Stomach smooth muscle (tissue), 2 donors: ENCODE measurements at regions not wholly inside any gene's neighbourhood (a gene's known extent, or its start where the extent isn't known, plus 50 kb on each side); places are given as distances from the start of the nearest gene placed in this dataset.
"Not testable (repeated sequence)": the region's sequence is repeated elsewhere in the genome, so short reads cannot be mapped to it uniquely, and the experiment has no call there.

Source experiments
- H3K27ac ChIP-seq: one replicate; pipeline ENCODE4 v1.7.0; 2013; ENCODE audit warnings: mild to moderate bottlenecking, low read length, inconsistent platforms
- H3K27me3 ChIP-seq, 2 donors: one replicate each; pipeline ENCODE4 v1.7.0; 2013; ENCODE audit warnings: low read length in 2 of 2; ENCODE audit not compliant: insufficient read depth in 2 of 2, control insufficient read depth in 1 of 2
- H3K36me3 ChIP-seq, 2 donors: one replicate each; pipeline ENCODE4 v1.7.0; 2013; ENCODE audit warnings: low read length in 2 of 2; ENCODE audit not compliant: control insufficient read depth in 2 of 2, insufficient read depth in 2 of 2
- H3K4me1 ChIP-seq: one replicate; pipeline ENCODE4 v1.7.0; 2013; ENCODE audit warnings: low read length; ENCODE audit not compliant: control insufficient read depth, insufficient read depth
- H3K4me3 ChIP-seq, 2 donors: one replicate each; pipeline ENCODE4 v1.7.0; 2013; ENCODE audit warnings: low read length in 2 of 2
- H3K9ac ChIP-seq, 2 donors: one replicate each; pipeline ENCODE4 v1.7.0; 2013; ENCODE audit warnings: low read length in 2 of 2, mild to moderate bottlenecking in 1 of 2
- H3K9me3 ChIP-seq, 2 donors: one replicate each; pipeline ENCODE4 v1.7.0; 2013; ENCODE audit warnings: low read length in 2 of 2; ENCODE audit not compliant: control insufficient read depth in 2 of 2
- donor health status: healthy.
- donor health status: Pancreatic carcinoma.

GRCh38 chr9:88255806-88256205 is 117.5 kb upstream of the SPATA31C2 start:
- not testable (repeated sequence) for H3K27ac ChIP-seq, H3K9me3 ChIP-seq, H3K36me3 ChIP-seq, H3K9ac ChIP-seq, H3K4me3 ChIP-seq, H3K27me3 ChIP-seq
- peaks cover 18% of the 10 kb centered on the region for H3K4me1 ChIP-seq

GRCh38 chr9:88251903-88252302 is 113.6 kb upstream of the SPATA31C2 start:
- Histone ChIP-seq H3K36me3 (no peaks in the 10 kb centered on the region), H3K27ac (no peak overlapping the region), H3K4me3 (no peak overlapping the region), H3K9me3 (no peaks in the 10 kb centered on the region), H3K9ac (no peak overlapping the region), H3K27me3 (no peaks in the 10 kb centered on the region), H3K4me1 (no peaks in the 10 kb centered on the region)

GRCh38 chr9:88243736-88244135 is 105.5 kb upstream of the SPATA31C2 start:
- no peaks in the 10 kb centered on the region for H3K27me3 ChIP-seq
- no peaks in the 10 kb centered on the region for H3K4me1 ChIP-seq
- no peaks in the 10 kb centered on the region for H3K9me3 ChIP-seq
- no peaks in the 10 kb centered on the region for H3K36me3 ChIP-seq
- H3K27ac ChIP-seq: no peak overlapping the region
- H3K9ac ChIP-seq: no peak overlapping the region
- H3K4me3 ChIP-seq: no peak overlapping the region

- H3K4me3 ChIP-seq: no peak overlapping the region
- no peak overlapping the region for H3K9ac ChIP-seq
These were observed 104.6 kb upstream of the SPATA31C2 start for GRCh38 chr9:88242879-88243278.

DNA sequence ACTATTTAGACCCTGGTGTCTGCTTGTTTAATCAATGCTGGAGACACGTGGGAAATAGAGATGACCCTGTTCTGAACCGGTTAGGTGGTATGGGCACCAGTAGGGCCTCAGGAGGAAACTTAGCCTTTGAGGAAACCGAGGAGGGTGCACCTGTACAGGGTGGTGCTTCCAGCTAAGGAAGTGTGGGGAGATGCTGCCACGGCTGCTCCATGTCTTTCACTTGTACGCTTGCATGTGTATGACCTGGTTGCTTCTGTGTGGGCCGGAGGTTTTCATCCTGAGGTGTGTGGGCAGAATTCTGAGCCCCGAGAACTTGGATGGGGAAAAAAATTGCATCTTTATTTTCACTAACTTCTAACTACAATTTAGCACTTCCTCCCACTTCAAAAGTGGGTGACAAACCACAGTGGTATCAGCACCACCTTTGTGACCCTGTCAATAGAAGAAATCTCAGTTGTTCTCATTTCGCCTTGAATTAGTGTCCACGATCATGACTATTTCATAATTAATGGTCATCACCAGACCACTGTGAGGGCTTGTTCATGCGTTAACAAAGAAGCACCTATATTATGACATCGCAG is 99.8 kb upstream of the SPATA31C2 start:
- H3K4me1 ChIP-seq: peaks cover 17% of the 10 kb centered on the region
- H3K9ac ChIP-seq: no peak overlapping the region
- no peaks in the 10 kb centered on the region for H3K36me3 ChIP-seq
- no peaks in the 10 kb centered on the region for H3K27me3 ChIP-seq
- H3K9me3 ChIP-seq: no peaks in the 10 kb centered on the region
- H3K4me3 ChIP-seq: no peak overlapping the region
- peak overlapping the region; percentile 24 for H3K27ac ChIP-seq

More at GRCh38 chr9:88242879-88243278, 104.6 kb upstream of the SPATA31C2 start:
- Histone ChIP-seq H3K9me3 (no peaks in the 10 kb centered on the region), H3K27ac (no peak overlapping the region), H3K27me3 (no peaks in the 10 kb centered on the region), H3K36me3 (no peaks in the 10 kb centered on the region), H3K4me1 (peaks cover 2% of the 10 kb centered on the region)

DNA sequence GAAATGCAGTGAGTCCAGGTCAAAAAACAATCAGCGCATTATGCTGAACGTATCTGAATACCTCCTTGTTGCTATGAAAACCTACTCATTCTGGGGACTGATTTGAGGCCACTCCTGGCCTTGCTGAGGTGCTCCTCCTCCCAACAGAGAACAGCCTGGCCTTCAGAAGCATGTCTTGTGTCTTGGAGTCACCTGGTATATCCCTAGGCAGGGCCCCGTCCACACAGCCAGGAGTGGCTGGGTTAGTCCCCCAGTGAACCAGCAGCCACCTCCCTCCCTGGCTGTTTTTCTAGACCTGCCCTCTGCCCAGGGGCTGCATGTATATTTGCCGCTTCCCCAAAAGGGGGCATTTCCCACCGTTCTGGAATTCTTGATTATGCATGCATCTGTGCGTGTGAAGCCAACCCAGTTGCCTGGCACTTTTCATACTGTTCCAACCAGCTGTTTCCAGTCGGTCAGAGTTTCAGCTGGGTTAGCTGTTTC is 99.2 kb upstream of the SPATA31C2 start:
- H3K9me3 ChIP-seq: no peaks in the 10 kb centered on the region
- H3K4me1 ChIP-seq: peaks cover 17% of the 10 kb centered on the region
- no peak overlapping the region for H3K9ac ChIP-seq
- H3K36me3 ChIP-seq: no peaks in the 10 kb centered on the region
- peak overlapping the region; percentile 24 for H3K27ac ChIP-seq
- H3K4me3 ChIP-seq: no peak overlapping the region
- H3K27me3 ChIP-seq: no peaks in the 10 kb centered on the region

GRCh38 chr9:88236511-88237478 is 98.5 kb upstream of the SPATA31C2 start:
- no peaks in the 10 kb centered on the region for H3K9me3 ChIP-seq
- H3K4me3 ChIP-seq: no peak overlapping the region
- peaks cover 17% of the 10 kb centered on the region for H3K4me1 ChIP-seq
- no peak overlapping the region for H3K27ac ChIP-seq
- H3K36me3 ChIP-seq: no peaks in the 10 kb centered on the region
- H3K9ac ChIP-seq: no peak overlapping the region
- H3K27me3 ChIP-seq: no peaks in the 10 kb centered on the region

- Histone ChIP-seq H3K9ac (no peak overlapping the region), H3K4me1 (peaks cover 17% of the 10 kb centered on the region), H3K9me3 (no peaks in the 10 kb centered on the region), H3K27me3 (no peaks in the 10 kb centered on the region), H3K27ac (no peak overlapping the region), H3K4me3 (no peak overlapping the region), H3K36me3 (no peaks in the 10 kb centered on the region)
These were observed 97.3 kb upstream of the SPATA31C2 start for GRCh38 chr9:88235615-88236014.

DNA sequence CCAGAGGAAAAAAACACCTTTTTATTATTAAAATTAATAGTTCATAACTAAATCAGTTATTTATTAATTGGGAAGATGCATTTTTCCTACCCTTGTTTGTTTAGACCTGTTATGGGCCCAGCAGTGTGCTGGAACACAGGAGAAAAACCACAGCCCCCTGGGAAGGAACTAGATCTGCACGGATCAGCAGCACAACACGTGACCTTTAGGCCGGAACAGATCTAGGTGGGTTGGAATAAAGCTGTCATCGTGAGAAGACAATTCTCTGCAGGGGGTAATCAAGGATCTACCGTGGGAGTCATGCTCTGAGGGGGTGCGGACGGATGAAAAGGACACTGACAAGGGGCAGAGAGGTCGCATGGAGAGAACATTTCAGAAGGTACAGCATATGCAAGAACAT is 95.8 kb upstream of the SPATA31C2 start:
- H3K27ac ChIP-seq: no peak overlapping the region

GRCh38 chr9:88233091-88233490 is 94.8 kb upstream of the SPATA31C2 start:
- no peak overlapping the region for H3K4me3 ChIP-seq
- no peaks in the 10 kb centered on the region for H3K36me3 ChIP-seq
- no peaks in the 10 kb centered on the region for H3K27me3 ChIP-seq
- no peak overlapping the region for H3K9ac ChIP-seq
- H3K27ac ChIP-seq: no peak overlapping the region
- no peaks in the 10 kb centered on the region for H3K9me3 ChIP-seq
- H3K4me1 ChIP-seq: peaks cover 17% of the 10 kb centered on the region

More for the DNA sequence above, 95.8 kb upstream of the SPATA31C2 start:
- Histone ChIP-seq H3K9ac (no peak overlapping the region), H3K9me3 (no peaks in the 10 kb centered on the region), H3K36me3 (no peaks in the 10 kb centered on the region), H3K4me3 (no peak overlapping the region), H3K4me1 (peaks cover 17% of the 10 kb centered on the region), H3K27me3 (no peaks in the 10 kb centered on the region)

DNA sequence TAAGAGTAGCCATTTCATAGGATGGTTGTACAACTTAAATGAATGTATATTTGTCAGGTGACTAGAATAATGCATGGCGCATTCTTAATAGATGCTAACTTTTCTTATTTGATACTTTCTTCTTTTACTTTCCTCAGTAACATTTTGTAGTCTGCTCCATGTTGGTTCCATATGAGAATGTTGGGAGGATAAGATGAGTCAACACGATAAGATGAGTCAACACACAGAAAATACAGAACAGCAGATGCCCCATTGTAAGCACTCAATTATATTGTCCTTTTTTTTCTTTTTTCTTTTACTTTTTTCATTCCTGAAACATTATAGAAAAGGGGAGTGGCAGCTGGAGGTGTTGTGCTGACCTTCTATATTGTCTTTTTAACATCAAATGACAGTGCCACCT is 92.3 kb upstream of the SPATA31C2 start:
- no peak overlapping the region for H3K4me3 ChIP-seq
- no peaks in the 10 kb centered on the region for H3K36me3 ChIP-seq
- no peaks in the 10 kb centered on the region for H3K9me3 ChIP-seq
- H3K27ac ChIP-seq: no peak overlapping the region
- no peak overlapping the region for H3K9ac ChIP-seq
- no peaks in the 10 kb centered on the region for H3K4me1 ChIP-seq
- no peaks in the 10 kb centered on the region for H3K27me3 ChIP-seq
